Fibroblast of pulmonary artery (primary cell): ENCODE measurements at regions not wholly inside any gene's neighbourhood (a gene's known extent, or its start where the extent isn't known, plus 50 kb on each side); places are given as distances from the start of the nearest gene placed in this dataset.

Source experiments
- DNase-seq: peaks from one replicate; pipeline ENCODE4 v3.0.0-alpha.2; 2010; ENCODE audit warnings: low read depth
- H3K4me3 ChIP-seq: replicated peaks from 2 replicates; pipeline ENCODE4 v1.5.1; 2011; ENCODE audit warnings: low read depth, mild to moderate bottlenecking, control low read depth, low read length, moderate library complexity
- CTCF ChIP-seq: IDR thresholded peaks from 2 replicates; pipeline ENCODE4 v1.5.1; 2011; ENCODE audit warnings: mild to moderate bottlenecking, control low read depth, low read length, inconsistent platforms; ENCODE audit errors: missing control alignments

GRCh38 chr3:18732474-18732873 is 307.3 kb upstream of the SATB1 start:
- peak; percentile 8 for DNase-seq
- H3K4me3 ChIP-seq = no peak overlapping the region
- no peak for TF ChIP-seq CTCF

GRCh38 chr3:18730491-18730890 is 305.4 kb upstream of the SATB1 start:
- no peak overlapping the region for H3K4me3 ChIP-seq
- no peak for TF ChIP-seq CTCF
- no peak for DNase-seq

GRCh38 chr3:18729671-18730070 is 304.5 kb upstream of the SATB1 start:
- peak; percentile 71 for DNase-seq
- TF ChIP-seq CTCF = no peak
- H3K4me3 ChIP-seq = no peak overlapping the region

GRCh38 chr3:18725668-18726407 is 300.7 kb upstream of the SATB1 start:
- DNase-seq = peak; percentile 70
- no peak overlapping the region for H3K4me3 ChIP-seq
- TF ChIP-seq CTCF = no peak

GRCh38 chr3:18724456-18724855 is 299.3 kb upstream of the SATB1 start:
- H3K4me3 ChIP-seq = no peak overlapping the region
- no peak for DNase-seq
- no peak for TF ChIP-seq CTCF

- no peak for DNase-seq
- no peak for TF ChIP-seq CTCF
- H3K4me3 ChIP-seq = no peak overlapping the region
These were observed 298.2 kb upstream of the SATB1 start for GRCh38 chr3:18723206-18723810.

- TF ChIP-seq CTCF = no peak
- no peak for DNase-seq
- no peak overlapping the region for H3K4me3 ChIP-seq
These were observed 295.4 kb upstream of the SATB1 start for GRCh38 chr3:18720543-18720942.
